IMR-90 (cell line): ENCODE measurements at regions not wholly inside any gene's neighbourhood (a gene's known extent, or its start where the extent isn't known, plus 50 kb on each side); places are given as distances from the start of the nearest gene placed in this dataset.

Experiments used
- ATAC-seq: fragments of 200-7000 bp; cut with Tn5 transposase; 2 replicates; pipeline ENCODE4 v1.9.1; 2020; ENCODE audit warnings: low read depth, mild to moderate bottlenecking, moderate library complexity
- BruUV-seq: library from RNA; stranded (reverse); fragments of 400-500 nt; replicated peaks from 2 replicates; lab custom pipeline; 2021; lab: Mats Ljungman, UMichigan
- CTCF ChIA-PET: fragments of 300-600 bp; formaldehyde crosslinking; extraction: SDS; loops from one replicate; lab custom pipeline; 2021; ENCODE audit warnings: antibody characterized with exemption; lab: Yijun Ruan, JAX
- POLR2A ChIA-PET: fragments of 300-600 bp; sonication (Branson Sonifier 250); formaldehyde crosslinking; loops from one replicate; lab custom pipeline; 2022; ENCODE audit warnings: antibody characterized with exemption; ENCODE audit not compliant: unreplicated experiment; lab: Charles Lee
- DNase-seq: peaks from one replicate; pipeline ENCODE4 v3.0.0; 2013
- H2AFZ ChIP-seq: replicated peaks from 2 replicates; pipeline ENCODE3; 2013; ENCODE audit warnings: low read length, mild to moderate bottlenecking; ENCODE audit not compliant: poor library complexity
- H2AK5ac ChIP-seq: 2 replicates; pipeline ENCODE4 v1.6.1; 2013; ENCODE audit warnings: low read depth, low read length, inconsistent platforms
- H2AK9ac ChIP-seq: replicated peaks from 2 replicates; pipeline ENCODE3; 2013; ENCODE audit warnings: mild to moderate bottlenecking, low read depth, low read length, moderate library complexity; ENCODE audit not compliant: poor library complexity
- H2BK120ac ChIP-seq: 2 replicates; pipeline ENCODE4 v1.6.1; 2013; ENCODE audit warnings: low read depth, low read length, inconsistent platforms
- H2BK15ac ChIP-seq: 3 replicates; pipeline ENCODE4 v1.6.1; 2013; ENCODE audit warnings: low read depth, low read length, inconsistent platforms
- H2BK20ac ChIP-seq: 2 replicates; pipeline ENCODE4 v1.6.1; 2013; ENCODE audit warnings: low read depth, mild to moderate bottlenecking, inconsistent platforms, low read length, moderate library complexity
- H2BK5ac ChIP-seq: 2 replicates; pipeline ENCODE4 v1.6.1; 2013; ENCODE audit warnings: mild to moderate bottlenecking, low read depth, low read length, inconsistent platforms; ENCODE audit not compliant: poor library complexity, severe bottlenecking
- H3K14ac ChIP-seq: replicated peaks from 2 replicates; pipeline ENCODE4 v1.6.1; 2013; ENCODE audit warnings: low read depth, low read length, inconsistent platforms
- H3K18ac ChIP-seq: 2 replicates; pipeline ENCODE4 v1.6.1; 2013; ENCODE audit warnings: low read depth, low read length, control low read depth
- H3K23ac ChIP-seq: 2 replicates; pipeline ENCODE4 v1.6.1; 2013; ENCODE audit warnings: low read depth, low read length, inconsistent platforms
- H3K27ac ChIP-seq: 2 replicates; pipeline ENCODE4 v1.5.1; 2013; ENCODE audit warnings: mild to moderate bottlenecking, control low read depth, low read length; ENCODE audit not compliant: insufficient read depth
- H3K27me3 ChIP-seq: 2 replicates; pipeline ENCODE4 v1.6.1; 2013; ENCODE audit warnings: low read length; ENCODE audit not compliant: control insufficient read depth, insufficient read depth
- H3K36me3 ChIP-seq: 2 replicates; pipeline ENCODE4 v1.6.1; 2013; ENCODE audit warnings: low read length, mixed read lengths; ENCODE audit not compliant: control insufficient read depth, insufficient read depth
- H3K4ac ChIP-seq: 2 replicates; pipeline ENCODE4 v1.6.1; 2013; ENCODE audit warnings: low read depth, low read length, inconsistent platforms
- H3K4me1 ChIP-seq: 2 replicates; pipeline ENCODE4 v1.6.1; 2013; ENCODE audit warnings: low read length, mixed read lengths; ENCODE audit not compliant: control insufficient read depth, insufficient read depth
- H3K4me2 ChIP-seq: 2 replicates; pipeline ENCODE4 v1.6.1; 2013; ENCODE audit warnings: low read depth, mild to moderate bottlenecking, control low read depth, low read length, moderate library complexity
- H3K4me3 ChIP-seq: 2 replicates; pipeline ENCODE4 v1.5.1; 2013; ENCODE audit warnings: low read depth, mild to moderate bottlenecking, control low read depth, low read length, moderate library complexity; ENCODE audit not compliant: insufficient read depth
- H3K56ac ChIP-seq: 2 replicates; pipeline ENCODE4 v1.6.1; 2013; ENCODE audit warnings: low read length, inconsistent platforms; ENCODE audit not compliant: insufficient read depth; ENCODE audit errors: extremely low read depth
- H3K79me1 ChIP-seq, 2 experiments: 2 replicates each; pipeline ENCODE4 v1.6.1; 2013; ENCODE audit warnings: low read length in 2 of 2, inconsistent platforms in 1 of 2, low read depth in 1 of 2
- H3K9ac ChIP-seq: 2 replicates; pipeline ENCODE4 v1.6.1; 2013; ENCODE audit warnings: low read depth, low read length, control low read depth
- H3K9me1 ChIP-seq: 2 replicates; pipeline ENCODE4 v1.6.1; 2013; ENCODE audit warnings: low read length, inconsistent platforms; ENCODE audit not compliant: insufficient read depth
- H3K9me3 ChIP-seq: 2 replicates; pipeline ENCODE4 v1.6.1; 2013; ENCODE audit warnings: low read length; ENCODE audit not compliant: control insufficient read depth, insufficient read depth
- H4K20me1 ChIP-seq: 2 replicates; pipeline ENCODE4 v1.6.1; 2013; ENCODE audit warnings: low read length, inconsistent platforms; ENCODE audit not compliant: insufficient read depth
- H4K5ac ChIP-seq: 2 replicates; pipeline ENCODE4 v1.6.1; 2013; ENCODE audit warnings: mild to moderate bottlenecking, low read depth, low read length, control low read depth
- H4K8ac ChIP-seq, 2 experiments: 2 replicates each; pipeline ENCODE4 v1.6.1; 2013; ENCODE audit warnings: low read depth in 2 of 2, low read length in 2 of 2, control low read depth in 1 of 2, inconsistent platforms in 1 of 2
- H4K91ac ChIP-seq: 2 replicates; pipeline ENCODE4 v1.6.1; 2013; ENCODE audit warnings: low read depth, low read length, inconsistent platforms; ENCODE audit not compliant: insufficient read depth
- ELK1 ChIP-seq: fragments of 150-350 bp; IDR thresholded peaks from 2 replicates; pipeline ENCODE4 v1.6.1; 2016; ENCODE audit warnings: low read depth, mild to moderate bottlenecking, low read length, moderate library complexity, borderline replicate concordance
- MAZ ChIP-seq: IDR thresholded peaks from 2 replicates; pipeline ENCODE4 v1.6.1; 2012; ENCODE audit warnings: low read depth, mild to moderate bottlenecking, low read length, improper control_type of control experiment, moderate library complexity, borderline replicate concordance
- MXI1 ChIP-seq: IDR thresholded peaks from 2 replicates; pipeline ENCODE4 v1.6.1; 2012; ENCODE audit warnings: low read depth, mild to moderate bottlenecking, low read length, moderate library complexity, borderline replicate concordance
- RAD21 ChIP-seq: IDR thresholded peaks from 2 replicates; pipeline ENCODE4 v1.6.1; 2012; ENCODE audit warnings: low read length, improper control_type of control experiment
- RCOR1 ChIP-seq: IDR thresholded peaks from 2 replicates; pipeline ENCODE4 v1.6.1; 2012; ENCODE audit warnings: mild to moderate bottlenecking, low read length, improper control_type of control experiment; ENCODE audit not compliant: insufficient replicate concordance
- RFX5 ChIP-seq: IDR thresholded peaks from 2 replicates; pipeline ENCODE4 v1.8.0; 2012; ENCODE audit warnings: low read depth, mild to moderate bottlenecking, low read length, moderate library complexity
- WGBS, 2 experiments: methylation state at CpG; one replicate each; pipeline versions ENCODE4 v1.1.5 to v1.1.7; 2013; ENCODE audit warnings: missing lambda C conversion rate in 2 of 2; ENCODE audit not compliant: insufficient read length in 1 of 2; ENCODE audit errors: extremely low coverage in 2 of 2; 5-methylcytosine and 5-hydroxymethylcytosine counted together
- dilution Hi-C: fragments of 300-500 bp; cut with HindIII; formaldehyde crosslinking; loops from one replicate; pipeline ENCODE4 v1.14.3; 2018; ENCODE audit warnings: low sequenced_read_pairs; ENCODE audit not compliant: unreplicated experiment
- in situ Hi-C: fragments of 300-500 bp; cut with MboI; formaldehyde crosslinking; loops from 3 replicates; pipeline ENCODE4 v1.14.3; 2019; ENCODE audit warnings: low sequenced_read_pairs, inconsistent platforms, mixed read lengths
- intact Hi-C: fragments of 100-400 bp; cut with micrococcal nuclease; formaldehyde crosslinking; loops from 2 replicates; pipeline ENCODE4 v1.10.0; 2022

- CTCF ChIA-PET = interaction anchor here (0.5 to 0.6 kb wide), 3 partner anchors 40 to 382 kb away, joined by 3 read pairs; no protein-coding TSS in a partner anchor
Measured at GRCh38 chr6:48928937-48929336, 534.1 kb downstream of the MMUT start.

More at GRCh38 chr6:48928937-48929336, 534.1 kb downstream of the MMUT start:
- H3K23ac ChIP-seq = no peak overlapping the region
- in situ Hi-C loops (no loop called here), intact Hi-C loops (no loop called here), dilution Hi-C loops (no loop called here)
- no peak overlapping the region for H4K5ac ChIP-seq
- no peak overlapping the region for H3K9ac ChIP-seq
- no peak overlapping the region for H3K27ac ChIP-seq
- no peaks in the 10 kb centered on the region for H4K20me1 ChIP-seq
- TF ChIP-seq MXI1 (no peak), ELK1 (no peak), RFX5 (no peak), RCOR1 (no peak), MAZ (no peak), RAD21 (no peak)
- no peak overlapping the region for H2AK9ac ChIP-seq
- no peak overlapping the region for H2BK20ac ChIP-seq
- no peak; the same call in 1 of the 2 replicates for ATAC-seq
- no peak overlapping the region for H2BK5ac ChIP-seq
- H2BK120ac ChIP-seq = no peak overlapping the region
- BruUV-seq = no TSS peak
- no peaks in the 10 kb centered on the region for H3K27me3 ChIP-seq
- H2AK5ac ChIP-seq = no peak overlapping the region
- H3K4ac ChIP-seq = no peak overlapping the region
- H3K9me1 ChIP-seq = no peaks in the 10 kb centered on the region
- no peak overlapping the region for H3K18ac ChIP-seq
- POLR2A ChIA-PET = no interaction called here
- H3K4me3 ChIP-seq = no peak overlapping the region
- no peaks in the 10 kb centered on the region for H3K79me1 ChIP-seq
- no peak overlapping the region for H3K56ac ChIP-seq
- no CpG with 5 or more reads among the region's 2 CpGs for WGBS, 2 experiments
- H4K8ac ChIP-seq = no peak overlapping the region
- no peak overlapping the region for H4K91ac ChIP-seq
- no peak overlapping the region for H2AFZ ChIP-seq
- no peak overlapping the region for H3K14ac ChIP-seq
- H2BK15ac ChIP-seq = no peak overlapping the region
- H3K4me1 ChIP-seq = no peaks in the 10 kb centered on the region
- H3K9me3 ChIP-seq = no peaks in the 10 kb centered on the region
- H3K36me3 ChIP-seq = no peaks in the 10 kb centered on the region
- no peak overlapping the region for H3K4me2 ChIP-seq
- DNase-seq = no peak
